ENCODE measurements at regions not wholly inside any gene's neighbourhood (a gene's known extent, or its start where the extent isn't known, plus 50 kb on each side); places are given as distances from the start of the nearest gene placed in this dataset.

- no peak for DNase-seq
Observed at GRCh38 chr9:11749396-11749795, 943.8 kb upstream of the TYRP1 start.

- DNase-seq: no peak
Observed at GRCh38 chr9:11755951-11756350, 937.2 kb upstream of the TYRP1 start.

GRCh38 chr9:11757408-11757807 is 935.8 kb upstream of the TYRP1 start:
- DNase-seq: no peak

DNA sequence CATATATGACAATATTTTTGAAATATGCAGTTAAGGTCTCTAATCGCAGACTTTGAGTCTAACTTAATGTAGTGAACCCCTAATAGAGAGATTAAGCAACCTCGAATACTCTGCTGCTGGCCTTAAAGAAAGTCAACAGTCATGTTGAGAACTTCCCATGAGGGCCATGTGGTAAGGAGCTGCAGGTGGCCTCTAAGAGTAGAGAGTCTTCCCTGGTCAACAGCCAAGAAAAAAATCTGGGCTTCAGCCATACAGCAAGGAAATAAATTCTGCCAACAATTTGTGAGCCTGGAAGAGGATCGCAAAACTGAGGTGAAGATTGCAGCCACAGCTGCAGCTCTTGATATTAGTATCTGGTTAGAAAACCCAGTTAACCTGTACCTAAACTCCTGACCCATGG is 935.2 kb upstream of the TYRP1 start:
- no peak for DNase-seq

- no peak for DNase-seq
Observed at GRCh38 chr9:11779971-11780370, 913.2 kb upstream of the TYRP1 start.

DNA sequence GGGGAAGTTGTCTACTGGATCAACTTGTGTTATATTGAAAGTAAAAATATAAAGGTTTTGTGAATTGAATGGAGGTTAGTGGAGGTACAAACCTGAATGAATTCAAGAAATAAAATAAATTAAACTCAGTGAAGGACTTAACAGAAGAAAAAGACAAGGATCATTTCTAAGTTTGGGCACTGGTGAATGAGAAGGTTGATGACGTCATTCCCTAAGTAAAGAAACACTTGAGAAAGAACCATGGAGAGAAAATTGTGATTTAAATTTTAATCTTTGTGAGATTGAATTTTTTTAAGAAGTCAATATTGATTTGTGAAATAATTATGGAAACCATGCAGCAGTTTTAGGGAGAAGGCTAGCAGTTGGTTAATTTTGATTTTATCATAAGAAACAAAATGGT is 900.3 kb upstream of the TYRP1 start:
- DNase-seq: no peak

DNA sequence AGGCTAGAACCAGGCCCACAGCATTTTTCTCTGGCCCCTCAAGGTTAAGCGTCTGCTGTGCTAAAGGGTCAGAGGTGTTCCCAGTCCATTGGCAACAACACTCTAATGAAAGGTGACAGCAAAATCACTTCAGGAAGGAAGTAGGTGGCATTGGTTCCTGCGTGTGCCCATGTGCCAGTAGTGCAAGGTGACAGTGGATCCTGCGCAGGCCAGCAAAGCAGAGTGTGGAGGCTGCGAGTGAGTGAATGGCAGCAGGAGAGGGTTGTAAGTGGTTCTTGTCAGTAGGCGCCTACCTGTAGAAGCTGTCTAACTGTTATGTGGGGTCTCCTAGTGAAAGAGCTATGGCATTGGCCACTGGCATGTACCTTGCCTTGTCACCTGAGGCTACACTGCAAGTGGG is 898.2 kb upstream of the TYRP1 start:
- no peak for DNase-seq

- DNase-seq: no peak
Observed at GRCh38 chr9:11805969-11806368, 887.2 kb upstream of the TYRP1 start.

DNA sequence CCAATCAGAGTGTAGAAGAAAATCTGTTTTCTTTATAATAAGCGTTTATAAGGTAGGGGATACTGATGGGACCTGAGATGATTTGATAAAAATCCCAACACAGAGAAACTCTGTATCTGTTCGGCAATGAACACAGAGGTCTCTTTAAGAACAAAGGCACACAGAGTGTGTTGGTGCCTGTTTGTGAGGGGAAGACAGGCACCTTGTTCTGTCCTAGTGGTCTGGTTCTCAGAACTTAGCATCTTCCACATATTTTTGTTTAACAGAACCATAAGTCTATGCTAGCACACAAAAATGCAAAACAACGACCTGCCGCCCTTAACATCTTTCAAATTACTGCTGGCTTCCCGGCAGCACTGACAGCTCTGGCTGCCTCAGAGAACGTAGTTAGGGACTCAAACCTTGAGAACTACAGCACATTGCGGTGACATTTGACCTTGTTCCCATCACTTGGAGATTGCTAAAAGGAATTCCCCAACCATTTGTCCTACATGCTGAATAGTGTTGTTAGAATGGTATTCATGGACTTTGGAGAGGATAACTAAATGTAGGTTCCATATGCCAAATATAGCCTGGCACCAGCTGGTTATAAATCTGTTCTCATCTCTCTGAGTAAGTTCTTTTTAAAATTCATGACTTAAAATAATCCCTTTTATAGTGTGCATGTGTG is 871.7 kb upstream of the TYRP1 start:
- DNase-seq: no peak

GRCh38 chr9:11828201-11828600 is 865.0 kb upstream of the TYRP1 start:
- DNase-seq: no peak

GRCh38 chr9:11833056-11833455 is 860.1 kb upstream of the TYRP1 start:
- no peak for DNase-seq

GRCh38 chr9:11868795-11869194 is 824.4 kb upstream of the TYRP1 start:
- DNase-seq: no peak

- no peak for DNase-seq
Observed at GRCh38 chr9:11871852-11872251, 821.3 kb upstream of the TYRP1 start.

DNA sequence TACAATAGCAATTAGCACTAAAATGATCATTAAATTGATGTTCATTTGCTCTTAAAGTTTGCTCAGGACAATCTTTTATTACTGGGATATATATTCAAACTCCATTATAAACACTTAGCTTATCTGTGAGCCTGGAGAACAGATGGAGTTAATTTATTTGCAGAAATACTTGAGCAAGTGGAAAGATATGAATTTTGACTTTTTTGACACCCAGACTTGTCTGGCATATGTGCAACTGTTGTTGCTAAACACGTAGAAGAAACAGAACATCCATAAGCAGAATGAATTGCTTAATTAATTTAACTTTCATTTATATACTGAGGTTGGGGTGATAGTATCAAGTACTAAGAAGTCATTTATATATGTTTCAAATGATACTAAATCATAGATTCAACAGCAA is 820.7 kb upstream of the TYRP1 start:
- DNase-seq: no peak

DNA sequence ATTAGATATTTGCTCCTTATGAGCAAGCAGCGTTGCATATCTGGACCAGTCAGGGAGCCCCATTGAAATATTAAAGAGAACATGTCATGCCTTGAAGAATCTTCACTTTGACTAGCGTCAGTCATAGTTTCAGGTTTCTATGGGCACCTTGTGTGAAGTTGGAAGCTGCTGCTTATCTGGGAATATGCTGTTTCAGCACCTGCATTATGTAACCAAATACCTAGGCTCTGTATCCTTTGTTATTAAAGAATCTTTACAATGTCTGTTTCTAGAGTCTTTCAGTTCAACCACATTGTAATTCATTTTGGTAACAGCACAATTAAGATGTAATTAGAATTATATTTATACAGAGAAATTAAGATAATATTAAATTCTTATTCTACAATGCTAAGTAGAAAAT is 818.8 kb upstream of the TYRP1 start:
- no peak for DNase-seq

DNA sequence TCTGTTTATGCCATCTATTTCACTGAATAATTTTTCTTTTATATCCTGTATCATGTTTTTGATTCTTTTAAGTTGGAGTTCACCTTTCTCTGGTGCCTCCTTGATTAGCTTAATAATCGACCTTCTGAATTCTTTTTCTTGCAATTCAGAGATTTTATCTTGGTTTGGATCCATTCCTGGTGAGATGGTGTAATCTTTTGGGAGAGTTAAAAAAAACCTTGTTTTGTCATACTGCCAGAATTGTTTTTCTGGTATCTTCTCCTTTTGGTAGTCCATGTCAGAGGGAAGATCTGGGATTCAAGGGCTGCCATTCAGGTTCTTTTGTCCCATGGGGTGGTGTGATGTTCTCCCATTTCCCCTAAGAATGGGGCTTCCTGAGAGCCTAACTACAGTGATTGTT is 800.8 kb upstream of the TYRP1 start:
- DNase-seq: no peak

GRCh38 chr9:11893331-11893730 is 799.9 kb upstream of the TYRP1 start:
- no peak for DNase-seq

DNA sequence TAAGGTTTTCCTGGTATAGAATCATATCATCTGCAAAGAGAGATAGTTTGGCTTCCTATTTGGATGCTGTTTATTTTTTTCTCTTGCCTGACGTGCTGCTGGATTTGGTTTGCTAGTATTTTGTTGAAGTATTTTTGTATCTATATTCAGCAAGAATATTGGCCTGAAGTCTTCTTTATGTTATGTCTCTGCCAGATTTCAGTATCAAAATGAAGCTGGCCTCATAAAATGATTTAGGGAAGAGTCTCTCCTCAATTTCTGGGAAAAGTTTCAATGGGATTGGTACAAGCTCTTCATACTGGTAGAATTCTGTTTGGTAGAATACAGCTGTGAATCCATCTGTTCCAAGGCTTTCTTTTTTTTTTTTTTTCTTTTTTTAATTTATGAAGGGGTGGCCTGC is 799.0 kb upstream of the TYRP1 start:
- DNase-seq: no peak

GRCh38 chr9:11902610-11903009 is 790.6 kb upstream of the TYRP1 start:
- DNase-seq: no peak

GRCh38 chr9:11915699-11916098 is 777.5 kb upstream of the TYRP1 start:
- DNase-seq: no peak

GRCh38 chr9:11928871-11929321 is 764.3 kb upstream of the TYRP1 start:
- DNase-seq: no peak

- no peak for DNase-seq
Observed at GRCh38 chr9:11931109-11931508, 762.1 kb upstream of the TYRP1 start.

GRCh38 chr9:11931751-11932150 is 761.4 kb upstream of the TYRP1 start:
- no peak for DNase-seq

DNA sequence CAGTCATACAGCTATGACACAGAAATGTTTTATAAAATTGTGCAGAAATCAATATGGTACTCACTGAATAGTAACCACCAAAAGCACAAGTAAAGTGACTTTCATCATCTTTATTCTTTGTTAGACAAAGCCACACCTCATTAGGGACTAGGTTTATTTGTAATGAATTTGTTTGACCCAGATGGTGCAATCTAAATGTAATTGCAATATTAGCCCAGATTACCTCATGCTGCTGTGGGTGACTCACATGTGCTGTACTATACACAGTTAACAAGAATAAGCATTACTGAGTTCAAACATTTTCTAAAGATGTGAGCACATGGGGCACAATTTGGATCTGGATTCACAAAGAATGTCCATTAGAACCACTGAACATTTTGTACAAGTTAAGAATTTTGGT is 759.3 kb upstream of the TYRP1 start:
- DNase-seq: no peak

DNA sequence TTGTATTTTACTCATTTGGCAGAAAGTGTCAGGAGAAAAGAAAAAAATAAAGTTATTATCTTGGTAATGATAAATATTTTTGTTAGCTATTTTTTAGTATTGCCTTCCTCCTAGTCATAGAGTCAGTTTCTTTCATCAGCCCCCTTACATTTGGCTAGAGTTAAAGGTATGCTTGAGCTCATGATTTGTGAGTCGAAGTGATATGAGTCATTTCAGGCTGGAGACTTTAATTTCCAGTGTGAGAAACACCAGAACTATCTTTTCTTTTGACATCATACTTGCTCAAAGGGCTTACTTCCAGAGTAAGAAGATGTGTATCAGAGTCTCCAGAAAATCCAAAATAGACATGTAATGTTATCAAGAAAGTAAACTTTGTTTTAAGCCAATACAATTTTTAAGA is 746.7 kb upstream of the TYRP1 start:
- DNase-seq: no peak

- no peak for DNase-seq
Observed at GRCh38 chr9:11962327-11962726, 730.9 kb upstream of the TYRP1 start.

All from T1000 (cell line).